ENCODE measurements at regions not wholly inside any gene's neighbourhood (a gene's known extent, or its start where the extent isn't known, plus 50 kb on each side); places are given as distances from the start of the nearest gene placed in this dataset.

GRCh38 chr13:74644229-74644628 is 510.0 kb upstream of the KLF12 start:
- no peak for TF ChIP-seq CTCF (conservative IDR thresholded peaks at IDR 0.05; ENCODE audit: low read depth in 2 of 2)
- no peak for TF ChIP-seq EZH2 (IDR thresholded peaks at IDR 0.05; ENCODE audit: low read depth, unreplicated experiment)
- TF ChIP-seq POLR2AphosphoS5 (IDR thresholded peaks at IDR 0.05; ENCODE audit: low read depth): no peak
- TF ChIP-seq EZH2phosphoT487 (IDR thresholded peaks at IDR 0.05; ENCODE audit: unreplicated experiment): no peak
- TF ChIP-seq REST (IDR thresholded peaks at IDR 0.05; ENCODE audit: unreplicated experiment): no peak
- TF ChIP-seq JUNB (IDR thresholded peaks at IDR 0.05; ENCODE audit: unreplicated experiment): no peak
- TF ChIP-seq ZNF331 (CRISPR knock-in tag; IDR thresholded peaks at IDR 0.05; ENCODE audit: low read depth): no peak
- TF ChIP-seq CREB1 (CRISPR knock-in tag; IDR thresholded peaks at IDR 0.05; ENCODE audit: low read depth): no peak
- no peak for TF ChIP-seq ZNF114 (CRISPR knock-in tag; IDR thresholded peaks at IDR 0.05)
- no peak for TF ChIP-seq ETS1 (IDR thresholded peaks at IDR 0.05)
- TF ChIP-seq NANOG (IDR thresholded peaks at IDR 0.05; ENCODE audit: borderline replicate concordance): no peak
